ENCODE measurements at regions not wholly inside any gene's neighbourhood (a gene's known extent, or its start where the extent isn't known, plus 50 kb on each side); places are given as distances from the start of the nearest gene placed in this dataset.

DNA sequence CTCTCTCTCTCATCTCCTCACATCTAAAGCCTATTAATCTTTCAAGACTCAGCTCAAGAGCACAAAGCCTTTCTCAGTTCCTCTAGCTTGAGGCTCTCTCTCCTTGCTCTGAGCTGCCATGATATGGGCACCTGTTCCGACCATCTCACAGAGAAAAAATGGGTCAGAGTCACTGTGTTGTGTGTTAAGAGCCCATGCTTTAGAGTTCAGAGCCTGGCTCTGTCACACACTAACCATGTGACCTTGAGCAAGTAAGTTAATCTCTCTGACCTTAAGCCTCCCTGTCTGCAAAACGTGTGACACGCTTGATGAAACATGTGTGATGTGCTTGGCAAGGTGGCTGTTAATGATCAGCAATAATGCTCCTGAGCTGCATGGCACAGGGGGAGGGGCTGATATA, 245.2 kb downstream of the DLEU7 start:
- TF ChIP-seq, protein P1, sequence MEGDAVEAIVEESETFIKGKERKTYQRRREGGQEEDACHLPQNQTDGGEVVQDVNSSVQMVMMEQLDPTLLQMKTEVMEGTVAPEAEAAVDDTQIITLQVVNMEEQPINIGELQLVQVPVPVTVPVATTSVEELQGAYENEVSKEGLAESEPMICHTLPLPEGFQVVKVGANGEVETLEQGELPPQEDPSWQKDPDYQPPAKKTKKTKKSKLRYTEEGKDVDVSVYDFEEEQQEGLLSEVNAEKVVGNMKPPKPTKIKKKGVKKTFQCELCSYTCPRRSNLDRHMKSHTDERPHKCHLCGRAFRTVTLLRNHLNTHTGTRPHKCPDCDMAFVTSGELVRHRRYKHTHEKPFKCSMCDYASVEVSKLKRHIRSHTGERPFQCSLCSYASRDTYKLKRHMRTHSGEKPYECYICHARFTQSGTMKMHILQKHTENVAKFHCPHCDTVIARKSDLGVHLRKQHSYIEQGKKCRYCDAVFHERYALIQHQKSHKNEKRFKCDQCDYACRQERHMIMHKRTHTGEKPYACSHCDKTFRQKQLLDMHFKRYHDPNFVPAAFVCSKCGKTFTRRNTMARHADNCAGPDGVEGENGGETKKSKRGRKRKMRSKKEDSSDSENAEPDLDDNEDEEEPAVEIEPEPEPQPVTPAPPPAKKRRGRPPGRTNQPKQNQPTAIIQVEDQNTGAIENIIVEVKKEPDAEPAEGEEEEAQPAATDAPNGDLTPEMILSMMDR (conservative IDR thresholded peaks at IDR 0.05; ENCODE audit: low read depth, low read length): no peak
- no peak for TF ChIP-seq EZH2 (IDR thresholded peaks at IDR 0.05; ENCODE audit: borderline replicate concordance, low read depth, low read length, poor library complexity, severe bottlenecking)
